Ishikawa (cell line): ENCODE measurements at regions not wholly inside any gene's neighbourhood (a gene's known extent, or its start where the extent isn't known, plus 50 kb on each side); places are given as distances from the start of the nearest gene placed in this dataset.

Experiments
- EP300 ChIP-seq: IDR thresholded peaks from 2 replicates; pipeline ENCODE4 v1.6.1; 2012; ENCODE audit warnings: borderline replicate concordance
- FOXM1 ChIP-seq: IDR thresholded peaks from 2 replicates; pipeline ENCODE4 v1.6.1; 2012; ENCODE audit warnings: low read depth, borderline replicate concordance
- YY1 ChIP-seq: IDR thresholded peaks from 2 replicates; pipeline ENCODE4 v1.6.1; 2012; ENCODE audit warnings: low read depth
- TF ChIP-seq, protein P1 (sequence below): IDR thresholded peaks from 2 replicates; pipeline ENCODE4 v1.6.1; 2012; ENCODE audit warnings: low read depth, mild to moderate bottlenecking
- TF ChIP-seq, protein P2 (sequence below): IDR thresholded peaks from 2 replicates; pipeline ENCODE4 v1.6.1; 2012
- TF ChIP-seq, protein P3 (sequence below): IDR thresholded peaks from 2 replicates; pipeline ENCODE4 v1.6.1; 2012

DNA sequence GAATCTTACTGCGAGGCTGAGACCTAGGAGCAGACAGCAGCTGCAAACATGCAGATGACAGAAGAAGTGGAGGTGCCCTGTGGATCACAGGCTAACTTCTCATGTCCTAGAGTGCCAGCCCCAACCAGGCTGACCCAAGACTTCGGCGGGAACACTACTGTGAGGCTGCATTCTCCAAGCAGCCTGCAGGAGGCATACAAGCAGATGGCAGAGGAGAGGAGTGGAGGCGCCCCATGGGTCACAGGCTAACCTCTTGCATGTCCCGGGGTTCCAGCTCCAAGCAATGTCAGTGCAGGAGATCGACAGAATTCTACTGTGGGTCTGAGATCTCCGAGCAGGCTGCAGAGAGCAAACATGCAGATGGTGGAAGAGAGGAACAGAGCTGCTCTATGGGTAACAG is 98.1 kb upstream of the ZNF678 start:
- TF ChIP-seq, protein P1, sequence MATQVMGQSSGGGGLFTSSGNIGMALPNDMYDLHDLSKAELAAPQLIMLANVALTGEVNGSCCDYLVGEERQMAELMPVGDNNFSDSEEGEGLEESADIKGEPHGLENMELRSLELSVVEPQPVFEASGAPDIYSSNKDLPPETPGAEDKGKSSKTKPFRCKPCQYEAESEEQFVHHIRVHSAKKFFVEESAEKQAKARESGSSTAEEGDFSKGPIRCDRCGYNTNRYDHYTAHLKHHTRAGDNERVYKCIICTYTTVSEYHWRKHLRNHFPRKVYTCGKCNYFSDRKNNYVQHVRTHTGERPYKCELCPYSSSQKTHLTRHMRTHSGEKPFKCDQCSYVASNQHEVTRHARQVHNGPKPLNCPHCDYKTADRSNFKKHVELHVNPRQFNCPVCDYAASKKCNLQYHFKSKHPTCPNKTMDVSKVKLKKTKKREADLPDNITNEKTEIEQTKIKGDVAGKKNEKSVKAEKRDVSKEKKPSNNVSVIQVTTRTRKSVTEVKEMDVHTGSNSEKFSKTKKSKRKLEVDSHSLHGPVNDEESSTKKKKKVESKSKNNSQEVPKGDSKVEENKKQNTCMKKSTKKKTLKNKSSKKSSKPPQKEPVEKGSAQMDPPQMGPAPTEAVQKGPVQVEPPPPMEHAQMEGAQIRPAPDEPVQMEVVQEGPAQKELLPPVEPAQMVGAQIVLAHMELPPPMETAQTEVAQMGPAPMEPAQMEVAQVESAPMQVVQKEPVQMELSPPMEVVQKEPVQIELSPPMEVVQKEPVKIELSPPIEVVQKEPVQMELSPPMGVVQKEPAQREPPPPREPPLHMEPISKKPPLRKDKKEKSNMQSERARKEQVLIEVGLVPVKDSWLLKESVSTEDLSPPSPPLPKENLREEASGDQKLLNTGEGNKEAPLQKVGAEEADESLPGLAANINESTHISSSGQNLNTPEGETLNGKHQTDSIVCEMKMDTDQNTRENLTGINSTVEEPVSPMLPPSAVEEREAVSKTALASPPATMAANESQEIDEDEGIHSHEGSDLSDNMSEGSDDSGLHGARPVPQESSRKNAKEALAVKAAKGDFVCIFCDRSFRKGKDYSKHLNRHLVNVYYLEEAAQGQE, result no peak
- TF ChIP-seq EP300 (no peak), FOXM1 (no peak), YY1 (no peak)
- TF ChIP-seq, protein P2, sequence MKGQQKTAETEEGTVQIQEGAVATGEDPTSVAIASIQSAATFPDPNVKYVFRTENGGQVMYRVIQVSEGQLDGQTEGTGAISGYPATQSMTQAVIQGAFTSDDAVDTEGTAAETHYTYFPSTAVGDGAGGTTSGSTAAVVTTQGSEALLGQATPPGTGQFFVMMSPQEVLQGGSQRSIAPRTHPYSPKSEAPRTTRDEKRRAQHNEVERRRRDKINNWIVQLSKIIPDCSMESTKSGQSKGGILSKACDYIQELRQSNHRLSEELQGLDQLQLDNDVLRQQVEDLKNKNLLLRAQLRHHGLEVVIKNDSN, result no peak
- TF ChIP-seq, protein P3, sequence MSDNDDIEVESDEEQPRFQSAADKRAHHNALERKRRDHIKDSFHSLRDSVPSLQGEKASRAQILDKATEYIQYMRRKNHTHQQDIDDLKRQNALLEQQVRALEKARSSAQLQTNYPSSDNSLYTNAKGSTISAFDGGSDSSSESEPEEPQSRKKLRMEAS, result no peak
